ENCODE measurements at regions not wholly inside any gene's neighbourhood (a gene's known extent, or its start where the extent isn't known, plus 50 kb on each side); places are given as distances from the start of the nearest gene placed in this dataset.

- intact Hi-C loops (cut with micrococcal nuclease): no loop called here
- no peaks in the 10 kb centered on the region for H3K9me2 ChIP-seq (ENCODE audit: insufficient read depth)
- no peak overlapping the region for H2AFZ ChIP-seq (ENCODE audit: low read depth, low read length, poor library complexity, severe bottlenecking)
- H3K4me2 ChIP-seq (ENCODE audit: low read length): no peak overlapping the region
- ChIA-PET CTCF (no interaction called here), RAD21 (ENCODE audit: low non-redundant PET in 1 of 2, low total read pairs in 2 of 2, uncharacterized antibody in 2 of 2, unreplicated experiment in 2 of 2) (no interaction called here), POLR2A (no interaction called here)
- peak in 1 of 3 experiments; percentile 18; a peak in 1 of 6 replicates for TF ChIP-seq CTCF (IDR thresholded peaks at IDR 0.05 in 2 of 3, conservative IDR thresholded peaks at IDR 0.05 in 1 of 3; ENCODE audit: borderline replicate concordance in 1 of 3, insufficient read depth in 1 of 3, low read depth in 2 of 3, low read length in 2 of 3)
- no peak for TF ChIP-seq CEBPB (IDR thresholded peaks at IDR 0.05; ENCODE audit: low read depth)
- BruUV-seq (replicated peaks): no TSS peak
- no peaks in the 10 kb centered on the region for H4K20me1 ChIP-seq (ENCODE audit: insufficient read depth)
- ATAC-seq (no peak), DNase-seq (ENCODE audit: low read depth, low spot score) (no peak)
- H3K4me3 ChIP-seq (replicated peaks in 1 of 2; ENCODE audit: low read depth in 1 of 2, low read length in 2 of 2): no peak overlapping the region
- H3K79me2 ChIP-seq (ENCODE audit: insufficient read depth, low read length): no peaks in the 10 kb centered on the region
- H3K36me3 ChIP-seq (ENCODE audit: control insufficient read depth in 1 of 2, insufficient read depth in 2 of 2, low read length in 2 of 2): no peaks in the 10 kb centered on the region
- no peak overlapping the region for H3K27ac ChIP-seq (ENCODE audit: low read depth, low read length)
- H3K9me3 ChIP-seq (ENCODE audit: control insufficient read depth in 1 of 2, insufficient read depth in 1 of 2, low read depth in 1 of 2, low read length in 2 of 2): no peaks in the 10 kb centered on the region
- no peak overlapping the region for H3K9ac ChIP-seq (ENCODE audit: low read length)
- no peaks in the 10 kb centered on the region for H3K27me3 ChIP-seq (ENCODE audit: insufficient read depth, low read length)
- H3K4me1 ChIP-seq (ENCODE audit: control insufficient read depth in 1 of 2, insufficient read depth in 2 of 2, low read length in 2 of 2): no peaks in the 10 kb centered on the region
These were observed 214.6 kb upstream of the C9orf72 start for GRCh38 chr9:27787891-27788290.

DNA sequence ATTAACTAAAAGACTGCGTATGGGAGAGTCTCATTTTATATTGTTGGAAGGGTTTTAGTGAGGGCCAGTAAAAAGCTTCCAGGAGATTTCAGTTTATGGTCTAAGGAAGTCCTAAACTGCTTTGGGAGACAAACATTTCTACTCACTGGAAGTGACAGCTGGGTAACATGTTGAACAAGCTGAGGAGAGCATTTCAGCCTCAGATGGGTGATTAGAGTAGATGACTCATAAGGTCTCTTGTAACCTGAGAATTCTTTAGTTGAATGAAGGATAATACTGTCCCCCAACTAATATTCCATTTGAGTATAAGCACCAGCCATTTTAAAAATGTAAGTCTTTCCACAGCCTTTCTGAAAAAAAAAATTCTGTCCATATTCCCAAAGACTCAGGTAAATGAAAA lies 218.0 kb upstream of the C9orf72 start:
- no peak for ATAC-seq
- Histone ChIP-seq H3K36me3 (ENCODE audit: control insufficient read depth in 1 of 2, insufficient read depth in 2 of 2, low read length in 2 of 2) (no peaks in the 10 kb centered on the region), H3K27me3 (ENCODE audit: insufficient read depth, low read length) (no peaks in the 10 kb centered on the region), H3K4me2 (ENCODE audit: low read length) (no peak overlapping the region), H3K4me3 (replicated peaks in 1 of 2; ENCODE audit: low read depth in 1 of 2, low read length in 2 of 2) (no peak overlapping the region), H3K4me1 (ENCODE audit: control insufficient read depth in 1 of 2, insufficient read depth in 2 of 2, low read length in 2 of 2) (no peaks in the 10 kb centered on the region), H3K27ac (ENCODE audit: low read depth, low read length) (no peak overlapping the region), H3K9ac (ENCODE audit: low read length) (no peak overlapping the region), H2AFZ (ENCODE audit: low read depth, low read length, poor library complexity, severe bottlenecking) (no peak overlapping the region), H3K79me2 (ENCODE audit: insufficient read depth, low read length) (no peaks in the 10 kb centered on the region), H3K9me3 (ENCODE audit: control insufficient read depth in 1 of 2, insufficient read depth in 1 of 2, low read depth in 1 of 2, low read length in 2 of 2) (no peaks in the 10 kb centered on the region), H4K20me1 (ENCODE audit: insufficient read depth) (no peaks in the 10 kb centered on the region), H3K9me2 (ENCODE audit: insufficient read depth) (no peaks in the 10 kb centered on the region)
- ChIA-PET POLR2A (no interaction called here), CTCF (no interaction called here), RAD21 (ENCODE audit: low non-redundant PET in 1 of 2, low total read pairs in 2 of 2, uncharacterized antibody in 2 of 2, unreplicated experiment in 2 of 2) (no interaction called here)
- TF ChIP-seq ZNF274 (IDR thresholded peaks at IDR 0.05; ENCODE audit: low read depth, low read length) (no peak), SRF (IDR thresholded peaks at IDR 0.05; ENCODE audit: low read depth) (no peak), POLR2AphosphoS5 (IDR thresholded peaks at IDR 0.05; ENCODE audit: low read depth, low read length) (no peak), SIN3A (IDR thresholded peaks at IDR 0.05; ENCODE audit: low read depth) (no peak), ELF1 (IDR thresholded peaks at IDR 0.05; ENCODE audit: borderline replicate concordance, low read depth) (no peak), CEBPB (IDR thresholded peaks at IDR 0.05; ENCODE audit: low read depth) (no peak), EGR1 (IDR thresholded peaks at IDR 0.05; ENCODE audit: low read depth) (no peak), ZBTB33 (IDR thresholded peaks at IDR 0.05; ENCODE audit: extremely low read depth, insufficient replicate concordance, low read length) (no peak), FOSL1 (IDR thresholded peaks at IDR 0.05; ENCODE audit: low read depth) (no peak), TCF7L2 (IDR thresholded peaks at IDR 0.05; ENCODE audit: borderline replicate concordance, extremely low read depth, insufficient read depth, insufficient read length) (no peak), YY1 (IDR thresholded peaks at IDR 0.05; ENCODE audit: extremely low read depth, insufficient replicate concordance, low read depth, low read length) (no peak), CTCF (IDR thresholded peaks at IDR 0.05 in 2 of 3, conservative IDR thresholded peaks at IDR 0.05 in 1 of 3; ENCODE audit: borderline replicate concordance in 1 of 3, insufficient read depth in 1 of 3, low read depth in 2 of 3, low read length in 2 of 3) (no peak)
- no TSS peak for BruUV-seq (replicated peaks)
- DNase-seq (ENCODE audit: low read depth, low spot score): no peak
- intact Hi-C loops (cut with micrococcal nuclease): no loop called here
